ENCODE measurements at regions not wholly inside any gene's neighbourhood (a gene's known extent, or its start where the extent isn't known, plus 50 kb on each side); places are given as distances from the start of the nearest gene placed in this dataset.
"Not testable (repeated sequence)": the region's sequence is repeated elsewhere in the genome, so short reads cannot be mapped to it uniquely, and the experiment has no call there.

DNA sequence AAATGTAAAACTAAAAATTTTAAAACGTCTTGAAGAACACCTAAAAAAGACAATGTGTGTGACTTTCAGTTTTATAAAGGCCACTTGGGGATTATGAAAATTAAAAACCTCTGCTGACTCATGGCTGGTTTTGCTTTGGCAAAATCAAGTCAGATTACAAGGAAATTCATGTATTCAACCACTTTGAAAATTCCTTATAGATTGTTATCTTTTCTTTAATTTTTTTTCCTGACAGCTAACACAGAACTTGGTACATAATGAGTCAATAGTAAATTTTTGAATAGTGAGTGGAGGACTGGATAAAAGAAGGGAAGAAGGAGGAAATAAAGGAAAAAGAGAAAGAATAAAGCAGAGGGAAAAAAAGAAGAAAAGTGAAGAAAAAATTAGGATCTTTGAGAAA lies 1774.7 kb upstream of the ACO1 start:
- H3K9ac ChIP-seq (ENCODE audit: insufficient read length, low read depth): no peak overlapping the region
- H3K9me3 ChIP-seq (ENCODE audit: insufficient read depth, low read length): no peaks in the 10 kb centered on the region
- no peaks in the 10 kb centered on the region for H3K27me3 ChIP-seq (ENCODE audit: insufficient read depth, insufficient read length)
- no peaks in the 10 kb centered on the region for H3K4me1 ChIP-seq (ENCODE audit: insufficient read depth, insufficient read length)
- H3K36me3 ChIP-seq (ENCODE audit: insufficient read depth, insufficient read length, low read length): no peaks in the 10 kb centered on the region
- no peak for DNase-seq (ENCODE audit: low read depth, low spot score)
- H3K4me3 ChIP-seq (ENCODE audit: insufficient read length, low read depth): no peak overlapping the region
- TF ChIP-seq SUZ12 (IDR thresholded peaks at IDR 0.05; ENCODE audit: extremely low read depth, insufficient read depth, insufficient read length) (no peak), YY1 (IDR thresholded peaks at IDR 0.05; ENCODE audit: insufficient read depth, insufficient read length) (no peak), ZNF274 (IDR thresholded peaks at IDR 0.05; ENCODE audit: low read depth, low read length) (no peak)

GRCh38 chr9:30616782-30617181 lies 1767.7 kb upstream of the ACO1 start:
- H3K4me1 ChIP-seq (ENCODE audit: insufficient read depth, insufficient read length); H3K9ac ChIP-seq (ENCODE audit: insufficient read length, low read depth); H3K27me3 ChIP-seq (ENCODE audit: insufficient read depth, insufficient read length); DNase-seq (ENCODE audit: low read depth, low spot score); H3K9me3 ChIP-seq (ENCODE audit: insufficient read depth, low read length); H3K36me3 ChIP-seq (ENCODE audit: insufficient read depth, insufficient read length, low read length); H3K4me3 ChIP-seq (ENCODE audit: insufficient read length, low read depth): not testable (repeated sequence)

DNA sequence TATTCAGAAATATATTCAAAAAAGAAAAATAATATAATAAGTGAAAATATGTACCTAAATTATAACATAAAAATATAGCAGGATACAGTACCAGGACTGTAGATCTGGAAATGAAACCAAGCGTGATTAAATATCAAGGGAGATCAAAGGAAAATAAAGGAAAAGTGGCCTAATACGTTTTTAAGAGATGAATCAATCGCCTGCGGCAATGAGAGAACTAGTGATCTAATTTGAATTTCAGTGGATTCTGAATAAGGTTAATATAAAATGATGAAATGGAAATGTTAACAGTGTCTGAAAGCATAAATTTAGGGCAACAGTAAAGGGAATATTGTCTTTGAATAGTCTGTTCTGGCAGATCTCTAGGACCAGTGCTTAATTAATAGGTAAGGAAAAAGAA lies 1761.9 kb upstream of the ACO1 start:
- Histone ChIP-seq H3K36me3 (ENCODE audit: insufficient read depth, insufficient read length, low read length) (no peaks in the 10 kb centered on the region), H3K27me3 (ENCODE audit: insufficient read depth, insufficient read length) (no peaks in the 10 kb centered on the region), H3K4me3 (ENCODE audit: insufficient read length, low read depth) (no peak overlapping the region), H3K9ac (ENCODE audit: insufficient read length, low read depth) (no peak overlapping the region), H3K4me1 (ENCODE audit: insufficient read depth, insufficient read length) (no peaks in the 10 kb centered on the region), H3K9me3 (ENCODE audit: insufficient read depth, low read length) (no peaks in the 10 kb centered on the region)
- no peak for TF ChIP-seq ZNF274 (IDR thresholded peaks at IDR 0.05; ENCODE audit: low read depth, low read length)
- TF ChIP-seq SUZ12 (IDR thresholded peaks at IDR 0.05; ENCODE audit: extremely low read depth, insufficient read depth, insufficient read length): no peak
- no peak for TF ChIP-seq YY1 (IDR thresholded peaks at IDR 0.05; ENCODE audit: insufficient read depth, insufficient read length)
- no peak for DNase-seq (ENCODE audit: low read depth, low spot score)

DNA sequence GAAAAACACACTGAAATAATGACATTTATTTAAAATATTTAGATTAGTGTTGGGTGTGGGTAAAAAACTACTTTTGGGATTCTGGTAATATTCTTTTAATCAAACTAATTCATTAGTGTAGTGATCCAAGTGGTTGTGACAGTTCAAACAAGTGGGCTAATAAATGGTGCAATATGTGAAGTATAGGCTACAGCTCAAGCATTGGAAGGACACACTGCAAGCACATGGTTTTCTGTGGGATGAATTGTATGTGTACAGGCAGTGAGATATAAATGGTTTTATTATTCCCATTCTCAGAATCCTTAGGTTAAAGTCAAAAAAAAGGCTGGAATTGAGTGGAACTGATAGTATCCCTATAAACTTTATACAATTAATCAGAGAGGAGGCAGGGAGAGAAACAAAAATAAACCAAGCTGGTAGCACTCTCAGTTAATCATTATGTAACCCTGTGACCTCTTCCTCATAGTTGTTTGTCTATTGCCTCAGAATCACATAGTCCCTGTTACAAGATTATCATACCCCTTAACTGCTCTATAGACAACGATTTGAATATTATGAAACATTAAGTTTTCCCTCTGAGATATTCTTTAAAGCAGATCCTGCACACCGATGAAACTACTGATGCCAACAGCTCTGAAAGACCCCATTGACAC lies 1755.4 kb upstream of the ACO1 start:
- H3K4me1 ChIP-seq (ENCODE audit: insufficient read depth, insufficient read length): no peaks in the 10 kb centered on the region
- no peaks in the 10 kb centered on the region for H3K27me3 ChIP-seq (ENCODE audit: insufficient read depth, insufficient read length)
- no peak overlapping the region for H3K4me3 ChIP-seq (ENCODE audit: insufficient read length, low read depth)
- no peak for DNase-seq (ENCODE audit: low read depth, low spot score)
- H3K9ac ChIP-seq (ENCODE audit: insufficient read length, low read depth): no peak overlapping the region
- no peak for TF ChIP-seq SUZ12 (IDR thresholded peaks at IDR 0.05; ENCODE audit: extremely low read depth, insufficient read depth, insufficient read length)
- TF ChIP-seq ZNF274 (IDR thresholded peaks at IDR 0.05; ENCODE audit: low read depth, low read length): no peak
- TF ChIP-seq YY1 (IDR thresholded peaks at IDR 0.05; ENCODE audit: insufficient read depth, insufficient read length): no peak
- H3K36me3 ChIP-seq (ENCODE audit: insufficient read depth, insufficient read length, low read length): no peaks in the 10 kb centered on the region
- H3K9me3 ChIP-seq (ENCODE audit: insufficient read depth, low read length): no peaks in the 10 kb centered on the region

DNA sequence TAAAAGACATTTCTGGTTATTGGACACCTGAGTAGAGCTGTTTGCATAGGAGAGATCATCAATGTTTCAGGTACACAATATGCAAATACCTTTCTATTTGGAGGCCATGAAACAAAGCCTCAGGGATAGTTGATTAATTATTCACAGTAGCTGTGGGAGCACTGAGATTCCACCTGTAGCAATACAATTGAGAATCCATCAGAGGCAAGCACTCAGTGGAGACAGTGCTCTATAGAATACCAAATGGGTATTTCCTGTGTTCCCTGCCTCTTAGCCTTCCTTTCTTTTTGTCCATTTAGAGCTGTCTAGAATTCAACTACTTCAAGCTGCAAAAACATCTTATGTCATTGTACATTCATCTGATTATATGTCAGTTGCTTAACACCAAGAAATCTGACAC lies 1754.0 kb upstream of the ACO1 start:
- Histone ChIP-seq H3K27me3 (ENCODE audit: insufficient read depth, insufficient read length) (no peaks in the 10 kb centered on the region), H3K4me1 (ENCODE audit: insufficient read depth, insufficient read length) (no peaks in the 10 kb centered on the region), H3K36me3 (ENCODE audit: insufficient read depth, insufficient read length, low read length) (no peaks in the 10 kb centered on the region), H3K9ac (ENCODE audit: insufficient read length, low read depth) (no peak overlapping the region), H3K9me3 (ENCODE audit: insufficient read depth, low read length) (no peaks in the 10 kb centered on the region), H3K4me3 (ENCODE audit: insufficient read length, low read depth) (no peak overlapping the region)
- DNase-seq (ENCODE audit: low read depth, low spot score): no peak
- TF ChIP-seq YY1 (IDR thresholded peaks at IDR 0.05; ENCODE audit: insufficient read depth, insufficient read length): no peak
- TF ChIP-seq ZNF274 (IDR thresholded peaks at IDR 0.05; ENCODE audit: low read depth, low read length): no peak
- TF ChIP-seq SUZ12 (IDR thresholded peaks at IDR 0.05; ENCODE audit: extremely low read depth, insufficient read depth, insufficient read length): no peak

GRCh38 chr9:30646639-30647038 lies 1737.8 kb upstream of the ACO1 start:
- H3K9ac ChIP-seq (ENCODE audit: insufficient read length, low read depth); DNase-seq (ENCODE audit: low read depth, low spot score); H3K27me3 ChIP-seq (ENCODE audit: insufficient read depth, insufficient read length); H3K4me3 ChIP-seq (ENCODE audit: insufficient read length, low read depth); H3K4me1 ChIP-seq (ENCODE audit: insufficient read depth, insufficient read length); H3K36me3 ChIP-seq (ENCODE audit: insufficient read depth, insufficient read length, low read length): not testable (repeated sequence)
- H3K9me3 ChIP-seq (ENCODE audit: insufficient read depth, low read length): peaks cover 26% of the 10 kb centered on the region

- no peak for DNase-seq (ENCODE audit: low read depth, low spot score)
- no peaks in the 10 kb centered on the region for H3K27me3 ChIP-seq (ENCODE audit: insufficient read depth, insufficient read length)
- no peak overlapping the region for H3K4me3 ChIP-seq (ENCODE audit: insufficient read length, low read depth)
- no peaks in the 10 kb centered on the region for H3K36me3 ChIP-seq (ENCODE audit: insufficient read depth, insufficient read length, low read length)
- no peak for TF ChIP-seq SUZ12 (IDR thresholded peaks at IDR 0.05; ENCODE audit: extremely low read depth, insufficient read depth, insufficient read length)
- TF ChIP-seq YY1 (IDR thresholded peaks at IDR 0.05; ENCODE audit: insufficient read depth, insufficient read length): no peak
- TF ChIP-seq ZNF274 (IDR thresholded peaks at IDR 0.05; ENCODE audit: low read depth, low read length): no peak
- H3K9ac ChIP-seq (ENCODE audit: insufficient read length, low read depth): no peak overlapping the region
- H3K9me3 ChIP-seq (ENCODE audit: insufficient read depth, low read length): no peaks in the 10 kb centered on the region
- no peaks in the 10 kb centered on the region for H3K4me1 ChIP-seq (ENCODE audit: insufficient read depth, insufficient read length)
Measured at GRCh38 chr9:30661925-30662324, 1722.5 kb upstream of the ACO1 start.

All from NT2/D1 (cell line).